Adrenal gland (tissue), 9 donors: ENCODE measurements at regions not wholly inside any gene's neighbourhood (a gene's known extent, or its start where the extent isn't known, plus 50 kb on each side); places are given as distances from the start of the nearest gene placed in this dataset.
A peak's percentile ranks its signal among the peaks of the same experiment; 100 is the strongest.

Experiments used
- DNase-seq, 7 donors: peaks; one replicate each; pipeline ENCODE4 v3.0.0-alpha.2; 2019 to 2020
- H3K27ac ChIP-seq, 5 donors: fragments of 200-600 bp; sonication (generic) in 4 of 5; 1 replicate in 3 of 5; 2 replicates in 2 of 5; pipeline versions ENCODE4 v1.5.1 to v1.8.0; 2016 to 2020; ENCODE audit warnings: mild to moderate bottlenecking in 1 of 5
- H3K27me3 ChIP-seq: fragments of 200-600 bp; 2 replicates; pipeline ENCODE4 v1.8.0; 2021
- H3K36me3 ChIP-seq, 2 donors: fragments of 200-600 bp; replicated peaks in 1 of 2; 1 replicate in 1 of 2; 2 replicates in 1 of 2; pipeline versions ENCODE4 v1.5.1 to v1.8.0; 2018 to 2022
- H3K4me1 ChIP-seq, 2 donors: fragments of 200-600 bp; replicated peaks in 1 of 2; 1 replicate in 1 of 2; 2 replicates in 1 of 2; pipeline versions ENCODE4 v1.5.1 to v1.8.0; 2018 to 2021
- H3K4me3 ChIP-seq, 4 donors: fragments of 200-600 bp; sonication (generic) in 3 of 4; one replicate each; pipeline ENCODE4 v1.5.1; 2016 to 2018
- H3K9me3 ChIP-seq, 3 donors: fragments of 200-600 bp; sonication (generic) in 1 of 3; replicated peaks in 1 of 3; 1 replicate in 2 of 3; 2 replicates in 1 of 3; pipeline versions ENCODE4 v1.5.1 to v1.8.0; 2016 to 2021
- CTCF ChIP-seq, 6 experiments: fragments of 450-650 bp in 4 of 6; fragments of 200-600 bp in 2 of 6; sonication (generic) in 1 of 6; IDR thresholded peaks; 1 replicate in 5 of 6; 2 replicates in 1 of 6; pipeline versions ENCODE4 v1.5.1 to v1.8.0; 2016 to 2021; ENCODE audit warnings: antibody characterized with exemption in 6 of 6, mild to moderate bottlenecking in 2 of 6, moderate library complexity in 1 of 6
- POLR2A ChIP-seq, 2 donors: fragments of 450-650 bp; IDR thresholded peaks; one replicate each; pipeline ENCODE4 v1.6.1; 2017; ENCODE audit warnings: antibody characterized with exemption in 2 of 2, mild to moderate bottlenecking in 2 of 2, moderate library complexity in 1 of 2
- WGBS, 4 donors: extraction: QIAGEN DNeasy Blood & Tissue Kit in 2 of 4; methylation state at CpG; one replicate each; pipeline versions ENCODE4 v1.1.5 to v1.1.7; 2013 to 2017; 5-methylcytosine and 5-hydroxymethylcytosine counted together
- intact Hi-C, 2 donors: fragments of 100-400 bp; cut with DNase I; formaldehyde crosslinking; loops; one replicate each; pipeline versions ENCODE4 v1.14.1 to v1.15.0; 2022 to 2023
- donor health status: healthy with polysubstance abuse.
- donor health status: Bipolar disorder and iron deficiency.
- donor health status: DM: yes; HTN: yes; CAD: no.
- donor health status: DM: no; HTN: no; CAD: no.
- donor health status: DM: no; HTN: no; CAD: no.

DNA sequence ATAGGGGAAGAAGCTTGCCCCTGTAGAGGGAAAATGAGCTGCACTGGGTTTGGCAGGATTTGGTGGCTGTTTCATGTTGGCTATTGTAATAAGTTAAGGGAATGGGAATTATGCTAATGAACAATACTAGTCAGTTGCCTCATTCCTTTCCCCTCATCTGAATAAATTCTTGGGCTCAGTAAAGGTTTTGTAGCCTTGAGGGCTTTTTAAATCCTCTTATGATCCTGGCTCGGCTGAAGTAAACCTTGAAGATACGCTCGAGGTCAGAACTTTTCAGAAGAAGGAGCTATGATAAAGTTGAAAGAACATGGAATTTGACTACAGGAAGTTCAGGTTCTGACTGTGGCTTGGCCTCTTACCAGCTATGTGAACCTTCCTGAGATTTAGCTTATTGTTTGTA is 448.7 kb downstream of the RAB38 start:
- intact Hi-C loops, result no loop called here
- Histone ChIP-seq H3K36me3 (no peaks in the 10 kb centered on the region), H3K9me3 (no peaks in the 10 kb centered on the region), H3K27ac (no peak overlapping the region), H3K4me1 (no peaks in the 10 kb centered on the region), H3K4me3 (no peak overlapping the region), H3K27me3 (no peaks in the 10 kb centered on the region)
- WGBS, 4 donors, result 27 to 46% (median 31%) methylated on average over 3 of the region's 3 CpGs
- TF ChIP-seq CTCF (IDR thresholded peaks at IDR 0.05), result no peak
- no peak for TF ChIP-seq POLR2A (IDR thresholded peaks at IDR 0.05)
- no peak for DNase-seq

GRCh38 chr11:87724358-87724757 is 450.9 kb downstream of the RAB38 start:
- H3K9me3 ChIP-seq, result no peaks in the 10 kb centered on the region
- no peaks in the 10 kb centered on the region for H3K27me3 ChIP-seq
- DNase-seq, result no peak
- no peaks in the 10 kb centered on the region for H3K4me1 ChIP-seq
- no peak overlapping the region for H3K27ac ChIP-seq
- no peaks in the 10 kb centered on the region for H3K36me3 ChIP-seq
- WGBS, 4 donors, result 71 to 93% (median 83%) methylated on average over 1 of the region's 1 CpG
- intact Hi-C loops, result no loop called here
- TF ChIP-seq CTCF (IDR thresholded peaks at IDR 0.05) (no peak), POLR2A (IDR thresholded peaks at IDR 0.05) (no peak)
- H3K4me3 ChIP-seq, result no peak overlapping the region

DNA sequence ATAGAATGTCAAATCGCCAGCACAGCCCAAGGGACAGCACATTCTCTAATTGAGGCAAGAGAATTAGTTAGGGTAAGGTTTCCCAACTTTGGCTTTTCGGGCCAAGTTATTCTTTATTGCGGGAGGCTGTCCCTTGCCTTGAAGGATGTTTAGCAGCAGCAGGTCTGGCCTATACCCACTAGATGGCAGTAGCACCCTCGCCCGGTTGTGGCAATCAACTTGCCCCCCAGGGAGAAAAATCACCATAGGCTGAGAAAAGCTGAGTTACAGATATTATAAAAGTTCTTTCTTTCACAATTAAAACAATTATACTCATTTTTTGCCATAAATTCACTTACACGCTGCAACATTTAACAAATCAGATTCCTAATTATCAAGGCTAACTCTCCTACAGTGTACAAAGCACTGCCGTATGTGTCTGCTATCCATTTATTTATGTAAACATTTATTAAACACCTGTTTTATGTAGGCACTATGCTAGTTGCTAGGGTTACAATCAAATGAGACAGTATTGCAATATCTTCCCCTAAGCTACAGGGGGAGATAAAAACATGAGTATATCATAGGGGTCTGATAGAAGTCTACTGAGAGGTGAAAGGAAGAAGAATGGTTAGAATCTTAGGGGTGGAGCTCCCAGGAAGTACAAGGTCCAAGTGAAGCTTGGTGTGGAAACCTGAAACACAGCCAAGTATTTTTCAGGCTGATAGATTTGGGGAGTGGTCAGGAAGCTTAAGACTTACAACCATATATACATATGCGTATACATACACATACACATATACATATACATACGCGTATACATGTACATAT is 452.3 kb downstream of the RAB38 start:
- TF ChIP-seq POLR2A (IDR thresholded peaks at IDR 0.05), result no peak
- TF ChIP-seq CTCF (IDR thresholded peaks at IDR 0.05), result peak; percentile 24 to 66 (median 44)
- no peaks in the 10 kb centered on the region for H3K4me1 ChIP-seq

GRCh38 chr11:87719326-87720073 is 455.7 kb downstream of the RAB38 start:
- TF ChIP-seq CTCF (IDR thresholded peaks at IDR 0.05) (no peak), POLR2A (IDR thresholded peaks at IDR 0.05) (no peak)
- WGBS, 4 donors, result 74 to 93% (median 90%) methylated on average over 5 of the region's 5 CpGs

More for the DNA sequence above, 452.3 kb downstream of the RAB38 start:
- no peak overlapping the region for H3K27ac ChIP-seq
- no peaks in the 10 kb centered on the region for H3K27me3 ChIP-seq
- intact Hi-C loops, result no loop called here
- no peaks in the 10 kb centered on the region for H3K36me3 ChIP-seq
- 62 to 79% (median 65%) methylated on average over 10 of the region's 10 CpGs for WGBS, 4 donors
- peak in 5 of 7 donors; percentile 32 to 53 (median 40) for DNase-seq
- H3K9me3 ChIP-seq, result no peaks in the 10 kb centered on the region
- no peak overlapping the region for H3K4me3 ChIP-seq

More at GRCh38 chr11:87719326-87720073, 455.7 kb downstream of the RAB38 start:
- H3K36me3 ChIP-seq, result no peaks in the 10 kb centered on the region
- H3K27me3 ChIP-seq, result no peaks in the 10 kb centered on the region
- intact Hi-C loops, result no loop called here
- no peak for DNase-seq
- no peak overlapping the region for H3K4me3 ChIP-seq
- no peak overlapping the region for H3K27ac ChIP-seq
- H3K9me3 ChIP-seq, result no peaks in the 10 kb centered on the region
- H3K4me1 ChIP-seq, result no peaks in the 10 kb centered on the region
